HepG2 (cell line): ENCODE measurements at regions not wholly inside any gene's neighbourhood (a gene's known extent, or its start where the extent isn't known, plus 50 kb on each side); places are given as distances from the start of the nearest gene placed in this dataset.
"Not testable (repeated sequence)": the region's sequence is repeated elsewhere in the genome, so short reads cannot be mapped to it uniquely, and the experiment has no call there.

Experiments used
- ATAC-seq: fragments of 200-7000 bp; cut with Tn5 transposase; 3 replicates; pipeline ENCODE4 v1.9.1; 2020; ENCODE audit warnings: mild to moderate bottlenecking, moderate library complexity
- BruUV-seq: library from RNA; stranded (reverse); fragments of 400-500 nt; replicated peaks from 2 replicates; lab custom pipeline; 2021; lab: Mats Ljungman, UMichigan
- CTCF ChIA-PET: fragments of 300-600 bp; formaldehyde crosslinking; extraction: SDS; loops from one replicate; lab custom pipeline; 2021; ENCODE audit warnings: low total read pairs, inconsistent platforms, low intra/inter-chr PET ratio; lab: Yijun Ruan, JAX
- POLR2A ChIA-PET: fragments of 350-600 bp; sonication (Branson Sonifier 250); formaldehyde crosslinking; loops from one replicate; lab custom pipeline; 2020; ENCODE audit warnings: antibody characterized with exemption, inconsistent platforms; lab: Yijun Ruan, JAX
- DNase-seq: peaks from one replicate; pipeline ENCODE4 v3.0.0-alpha.2; 2015; ENCODE audit warnings: low spot score
- FAIRE-seq: peaks from 3 replicates; lab custom pipeline; 2011; peaks lifted over from hg19 to GRCh38; lab: Jason Lieb, UNC
- H2AFZ ChIP-seq: one replicate; pipeline ENCODE4 v1.6.1; 2011; ENCODE audit warnings: low read length, inconsistent platforms
- H3K27ac ChIP-seq: fragments of 300-600 bp; 3 replicates; pipeline ENCODE4 v1.8.0; 2011; ENCODE audit warnings: mixed run types, mild to moderate bottlenecking, mixed read lengths, low read length, inconsistent platforms; ENCODE audit not compliant: insufficient read depth; ENCODE audit errors: extremely low read length
- H3K27me3 ChIP-seq, 2 experiments: fragments of 200-600 bp in 1 of 2; 2 replicates in 1 of 2; 3 replicates in 1 of 2; pipeline versions ENCODE4 v1.6.0 to v1.8.0; 2011; ENCODE audit warnings: low read length in 2 of 2, mild to moderate bottlenecking in 2 of 2, moderate library complexity in 2 of 2, inconsistent platforms in 1 of 2; ENCODE audit not compliant: insufficient read depth in 2 of 2, control insufficient read depth in 1 of 2
- H3K36me3 ChIP-seq, 2 experiments: fragments of 200-600 bp in 1 of 2; replicated peaks in 1 of 2; 2 replicates in 1 of 2; 3 replicates in 1 of 2; pipeline versions ENCODE4 v1.5.1 to v1.8.0; 2011; ENCODE audit warnings: low read length in 2 of 2, inconsistent platforms in 1 of 2; ENCODE audit not compliant: insufficient read depth in 2 of 2, control insufficient read depth in 1 of 2
- H3K4me1 ChIP-seq: 2 replicates; pipeline ENCODE4 v1.5.1; 2012; ENCODE audit warnings: low read length, inconsistent platforms; ENCODE audit not compliant: insufficient read depth
- H3K4me2 ChIP-seq: 2 replicates; pipeline ENCODE4 v1.6.0; 2011; ENCODE audit warnings: low read depth, low read length, inconsistent platforms
- H3K4me3 ChIP-seq, 3 experiments: fragments of 200-600 bp in 1 of 3; sonication (generic), shearing (Covaris generic) in 1 of 3; replicated peaks in 1 of 3; 2 replicates each; pipeline ENCODE4 v1.5.1; 2011 to 2016; ENCODE audit warnings: low read length in 3 of 3, inconsistent platforms in 2 of 3, low read depth in 2 of 3, mild to moderate bottlenecking in 2 of 3, control low read depth in 1 of 3, mixed read lengths in 1 of 3; ENCODE audit not compliant: insufficient read depth in 1 of 3
- H3K79me2 ChIP-seq: one replicate; pipeline ENCODE4 v1.6.1; 2011; ENCODE audit warnings: low read length, inconsistent platforms; ENCODE audit not compliant: insufficient read depth
- H3K9ac ChIP-seq: 2 replicates; pipeline ENCODE4 v1.6.0; 2011; ENCODE audit warnings: mild to moderate bottlenecking, low read depth, low read length, inconsistent platforms; ENCODE audit not compliant: insufficient read depth
- H3K9me3 ChIP-seq: 2 replicates; pipeline ENCODE4 v1.5.1; 2012; ENCODE audit warnings: mild to moderate bottlenecking, low read length
- H4K20me1 ChIP-seq: 2 replicates; pipeline ENCODE4 v1.6.0; 2011; ENCODE audit warnings: inconsistent platforms, mild to moderate bottlenecking, low read length, moderate library complexity; ENCODE audit not compliant: insufficient read depth
- FOXA1 ChIP-seq, 2 experiments: fragments of 450-650 bp in 1 of 2; sonication (generic) in 1 of 2; formaldehyde crosslinking in 1 of 2; IDR thresholded peaks; 2 replicates each; pipeline versions ENCODE4 v1.4.0 to v1.6.1; 2016 to 2020; ENCODE audit warnings: missing genetic modification reagents in 1 of 2
- FOXA3 ChIP-seq: IDR thresholded peaks from 2 replicates; pipeline ENCODE4 v1.6.1; 2016; ENCODE audit warnings: missing genetic modification reagents, missing compliant biosample characterization
- SALL1 ChIP-seq: sonication (generic); formaldehyde crosslinking; IDR thresholded peaks from 2 replicates; pipeline ENCODE4 v1.8.0; 2022; ENCODE audit warnings: mild to moderate bottlenecking, missing genetic modification reagents
- SOX6 ChIP-seq, 2 experiments: fragments of 450-650 bp in 1 of 2; sonication (generic) in 1 of 2; formaldehyde crosslinking in 1 of 2; IDR thresholded peaks; 2 replicates each; pipeline versions ENCODE4 v1.4.0 to v1.6.1; 2017 to 2020; ENCODE audit warnings: antibody characterized with exemption in 1 of 2, mild to moderate bottlenecking in 1 of 2, missing genetic modification reagents in 1 of 2
- STAG1 ChIP-seq: sonication (generic); formaldehyde crosslinking; IDR thresholded peaks from 2 replicates; pipeline ENCODE4 v1.4.0; 2020; ENCODE audit warnings: missing genetic modification reagents
- ZMYM4 ChIP-seq: sonication (generic); formaldehyde crosslinking; IDR thresholded peaks from 2 replicates; pipeline ENCODE4 v1.8.1; 2023; ENCODE audit warnings: mild to moderate bottlenecking, missing genetic modification reagents
- ZNF292 ChIP-seq: sonication (generic); formaldehyde crosslinking; IDR thresholded peaks from 2 replicates; pipeline ENCODE4 v1.8.1; 2022; ENCODE audit warnings: mild to moderate bottlenecking, low read depth, missing genetic modification reagents, borderline replicate concordance
- ZNF687 ChIP-seq: sonication (generic); formaldehyde crosslinking; IDR thresholded peaks from 2 replicates; pipeline ENCODE4 v1.5.1; 2020; ENCODE audit warnings: mild to moderate bottlenecking, missing genetic modification reagents, moderate library complexity
- WGBS: methylation state at CpG from one replicate; pipeline ENCODE4 v1.1.6; 2017; ENCODE audit warnings: low lambda C conversion rate; 5-methylcytosine and 5-hydroxymethylcytosine counted together
- in situ Hi-C: cut with HindIII; loops from 2 replicates; pipeline ENCODE4 v1.10.0; 2017; ENCODE audit warnings: low pct_unique_long_range_greater_than_20kb; ENCODE audit not compliant: extremely low pct_ligation_motif_present
- intact Hi-C: fragments of 100-400 bp; cut with micrococcal nuclease; formaldehyde crosslinking; loops from one replicate; pipeline ENCODE4 v1.10.0; 2022; ENCODE audit not compliant: unreplicated experiment
- TF ChIP-seq, protein P1 (sequence below): sonication (generic); formaldehyde crosslinking; IDR thresholded peaks from 2 replicates; pipeline ENCODE4 v1.5.0; 2020; ENCODE audit warnings: mild to moderate bottlenecking, missing genetic modification reagents, moderate library complexity

DNA sequence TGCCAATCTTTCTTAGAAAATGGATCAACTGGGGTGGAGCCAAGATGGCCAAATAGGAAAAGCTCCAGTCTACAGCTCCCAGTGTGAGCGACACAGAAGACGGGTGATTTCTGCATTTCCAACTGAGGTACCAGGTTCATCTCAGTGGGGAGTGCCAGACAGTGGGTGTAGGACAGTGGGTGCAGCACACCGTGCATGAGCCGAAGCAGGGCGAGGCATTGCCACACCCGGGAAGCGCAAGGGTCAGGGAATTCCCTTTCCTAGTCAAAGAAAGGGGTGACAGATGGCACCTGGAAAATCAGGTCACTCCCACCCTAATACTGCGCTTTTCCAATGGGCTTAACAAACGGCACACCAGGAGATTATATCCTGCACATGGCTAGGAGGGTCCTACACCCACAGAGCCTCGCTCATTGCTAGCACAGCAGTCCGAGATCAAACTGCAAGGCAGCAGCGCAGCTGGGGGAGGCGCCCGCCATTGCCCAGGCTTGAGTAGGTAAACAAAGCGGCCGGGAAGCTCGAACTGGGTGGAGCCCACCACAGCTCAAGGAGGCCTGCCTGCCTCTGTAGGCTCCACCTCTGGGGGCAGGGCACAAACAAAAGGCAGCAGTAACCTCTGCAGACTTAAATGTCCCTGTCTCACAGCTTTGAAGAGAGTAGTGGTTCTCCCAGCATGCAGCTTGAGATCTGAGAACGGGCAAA is 61.3 kb upstream of the LHFPL2 start:
- in situ Hi-C loops; H2AFZ ChIP-seq; ATAC-seq; H3K9me3 ChIP-seq; intact Hi-C loops; H3K27me3 ChIP-seq; BruUV-seq; DNase-seq; FAIRE-seq; H3K4me1 ChIP-seq; H3K36me3 ChIP-seq; H4K20me1 ChIP-seq; H3K79me2 ChIP-seq; H3K9ac ChIP-seq; H3K27ac ChIP-seq; CTCF ChIA-PET; H3K4me3 ChIP-seq; TF ChIP-seq FOXA1, SOX6 (IDR thresholded peaks at IDR 0.05): not testable (repeated sequence)
- TF ChIP-seq ZNF687 (peak; percentile 52; the same call in 1 of the 2 replicates), SALL1 (CRISPR knock-in tag) (peak; percentile 16; the same call in 1 of the 2 replicates), STAG1 (CRISPR knock-in tag) (peak; percentile 22; the same call in 1 of the 2 replicates), FOXA1 (CRISPR knock-in tag; IDR thresholded peaks at IDR 0.05) (peak; percentile 79), ZMYM4 (CRISPR knock-in tag) (peak; percentile 55; the same call in 1 of the 2 replicates), FOXA3 (CRISPR knock-in tag) (peak; percentile 51; the same call in 1 of the 2 replicates), ZNF292 (peak; percentile 25; the same call in 1 of the 2 replicates), SOX6 (CRISPR knock-in tag; IDR thresholded peaks at IDR 0.05) (0 out of 2 replicates have a peak, but pooled peaks have one; percentile 22)
- TF ChIP-seq, protein P1, sequence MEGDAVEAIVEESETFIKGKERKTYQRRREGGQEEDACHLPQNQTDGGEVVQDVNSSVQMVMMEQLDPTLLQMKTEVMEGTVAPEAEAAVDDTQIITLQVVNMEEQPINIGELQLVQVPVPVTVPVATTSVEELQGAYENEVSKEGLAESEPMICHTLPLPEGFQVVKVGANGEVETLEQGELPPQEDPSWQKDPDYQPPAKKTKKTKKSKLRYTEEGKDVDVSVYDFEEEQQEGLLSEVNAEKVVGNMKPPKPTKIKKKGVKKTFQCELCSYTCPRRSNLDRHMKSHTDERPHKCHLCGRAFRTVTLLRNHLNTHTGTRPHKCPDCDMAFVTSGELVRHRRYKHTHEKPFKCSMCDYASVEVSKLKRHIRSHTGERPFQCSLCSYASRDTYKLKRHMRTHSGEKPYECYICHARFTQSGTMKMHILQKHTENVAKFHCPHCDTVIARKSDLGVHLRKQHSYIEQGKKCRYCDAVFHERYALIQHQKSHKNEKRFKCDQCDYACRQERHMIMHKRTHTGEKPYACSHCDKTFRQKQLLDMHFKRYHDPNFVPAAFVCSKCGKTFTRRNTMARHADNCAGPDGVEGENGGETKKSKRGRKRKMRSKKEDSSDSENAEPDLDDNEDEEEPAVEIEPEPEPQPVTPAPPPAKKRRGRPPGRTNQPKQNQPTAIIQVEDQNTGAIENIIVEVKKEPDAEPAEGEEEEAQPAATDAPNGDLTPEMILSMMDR (CRISPR knock-in tag): peak; percentile 46
- H3K4me2 ChIP-seq: peak overlapping the region; percentile 49; the same call in 1 of the 2 replicates
- 33% methylated on average over 12 of the region's 18 CpGs for WGBS
- POLR2A ChIA-PET: interaction anchor here (1.3 to 2.2 kb wide), 2 partner anchors 9 to 12 kb away, joined by 5 to 9 read pairs; no protein-coding TSS in a partner anchor
